ENCODE measurements at regions not wholly inside any gene's neighbourhood (a gene's known extent, or its start where the extent isn't known, plus 50 kb on each side); places are given as distances from the start of the nearest gene placed in this dataset.

- no peak overlapping the region for H2AK5ac ChIP-seq (ENCODE audit: low read depth, low read length)
- H2BK12ac ChIP-seq (ENCODE audit: low read depth, low read length) = no peak overlapping the region
- no peak overlapping the region for H2AFZ ChIP-seq (ENCODE audit: low read length)
- no peak overlapping the region for H3K4me2 ChIP-seq (ENCODE audit: insufficient read depth in 1 of 2, low read depth in 2 of 2, low read length in 2 of 2)
- no peak for TF ChIP-seq NANOG (IDR thresholded peaks at IDR 0.05; ENCODE audit: insufficient read depth, low read depth, low read length, poor library complexity, severe bottlenecking)
- no peak for TF ChIP-seq TBP (IDR thresholded peaks at IDR 0.05; ENCODE audit: low read depth, low read length)
- TF ChIP-seq CBX8 (IDR thresholded peaks at IDR 0.05; ENCODE audit: borderline replicate concordance, low read depth, low read length) = no peak
- H3K27me3 ChIP-seq (replicated peaks in 1 of 4; ENCODE audit: control insufficient read depth in 3 of 4, extremely low read depth in 1 of 4, insufficient read depth in 3 of 4, low read length in 3 of 4) = no peaks in the 10 kb centered on the region
- H3K79me2 ChIP-seq (ENCODE audit: control insufficient read depth in 1 of 2, insufficient read depth in 2 of 2, low read length in 2 of 2) = no peaks in the 10 kb centered on the region
- no peaks in the 10 kb centered on the region for H3K9me3 ChIP-seq (ENCODE audit: insufficient read depth in 2 of 2, low read depth in 1 of 2, low read length in 1 of 2)
- no peaks in the 10 kb centered on the region for H4K20me1 ChIP-seq (replicated peaks in 1 of 2; ENCODE audit: control insufficient read depth in 1 of 2, insufficient read depth in 2 of 2, low read length in 2 of 2)
- H3K56ac ChIP-seq (replicated peaks; ENCODE audit: insufficient read length, low read depth, low read length) = no peak overlapping the region
- no peak overlapping the region for H2BK120ac ChIP-seq (replicated peaks; ENCODE audit: low read depth, low read length)
- H3K4me3 ChIP-seq (ENCODE audit: extremely low read depth in 1 of 4, insufficient read depth in 2 of 4, low read depth in 3 of 4, low read length in 4 of 4) = no peak overlapping the region
- DNase-seq (ENCODE audit: low read depth in 1 of 2, low spot score in 2 of 2) = no peak
- no peak overlapping the region for H3K27ac ChIP-seq (ENCODE audit: low read depth, low read length)
- no peak overlapping the region for H3K9ac ChIP-seq (replicated peaks in 1 of 4; ENCODE audit: extremely low read depth in 1 of 4, low read depth in 3 of 4, low read length in 3 of 4)
- H2BK20ac ChIP-seq (ENCODE audit: low read length) = no peak overlapping the region
- H4K5ac ChIP-seq (ENCODE audit: insufficient read length, low read depth, low read length) = no peak overlapping the region
- H3K4ac ChIP-seq (replicated peaks; ENCODE audit: insufficient read length, low read depth, low read length) = no peak overlapping the region
- no peak for FAIRE-seq
- H3K79me1 ChIP-seq (ENCODE audit: low read depth, low read length) = no peaks in the 10 kb centered on the region
- H3K14ac ChIP-seq (ENCODE audit: insufficient read length) = no peak overlapping the region
- H2BK15ac ChIP-seq (ENCODE audit: low read length) = no peak overlapping the region
- no peak overlapping the region for H3K23ac ChIP-seq (ENCODE audit: insufficient read length)
- no peak overlapping the region for H4K91ac ChIP-seq (replicated peaks; ENCODE audit: insufficient read length, low read length)
- H2BK5ac ChIP-seq (ENCODE audit: low read depth, low read length) = no peak overlapping the region
- no peak overlapping the region for H3K18ac ChIP-seq (ENCODE audit: extremely low read depth, low read length)
- H4K8ac ChIP-seq (ENCODE audit: extremely low read depth, insufficient read depth, low read length) = no peak overlapping the region
- ChIA-PET POLR2A (ENCODE audit: partially characterized antibody) (no interaction called here), CTCF (ENCODE audit: partially characterized antibody) (no interaction called here)
- H3K23me2 ChIP-seq (ENCODE audit: low read depth, low read length) = no peaks in the 10 kb centered on the region
- no peaks in the 10 kb centered on the region for H3K4me1 ChIP-seq (replicated peaks in 1 of 4; ENCODE audit: control insufficient read depth in 3 of 4, insufficient read depth in 4 of 4, low read length in 3 of 4)
- no peaks in the 10 kb centered on the region for H3K36me3 ChIP-seq (ENCODE audit: control insufficient read depth in 2 of 4, insufficient read depth in 4 of 4, low read length in 3 of 4)
Measured at GRCh38 chr11:79852176-79852575, 411.3 kb upstream of the TENM4 start.

Measured in H1 (cell line).